Stomach (tissue), 4 donors: ENCODE measurements at regions not wholly inside any gene's neighbourhood (a gene's known extent, or its start where the extent isn't known, plus 50 kb on each side); places are given as distances from the start of the nearest gene placed in this dataset.

Experiments used
- CTCF ChIP-seq, 7 experiments: fragments of 450-650 bp in 4 of 7; fragments of 200-600 bp in 3 of 7; sonication (generic) in 3 of 7; IDR thresholded peaks; one replicate each; pipeline ENCODE4 v1.5.1; 2016 to 2019; ENCODE audit warnings: antibody characterized with exemption in 7 of 7, control low read depth in 2 of 7, mild to moderate bottlenecking in 1 of 7
- EP300 ChIP-seq: sonication (generic); formaldehyde crosslinking; IDR thresholded peaks from one replicate; pipeline ENCODE4 v1.6.1; 2017; ENCODE audit warnings: antibody characterized with exemption
- POLR2A ChIP-seq, 4 donors: fragments of 450-650 bp; IDR thresholded peaks; one replicate each; pipeline ENCODE4 v1.6.1; 2016; ENCODE audit warnings: antibody characterized with exemption in 4 of 4, control low read depth in 2 of 4, mild to moderate bottlenecking in 1 of 4, moderate library complexity in 1 of 4
- POLR2AphosphoS5 ChIP-seq, 3 donors: sonication (generic); formaldehyde crosslinking; IDR thresholded peaks; one replicate each; pipeline ENCODE4 v1.6.1; 2016; ENCODE audit warnings: antibody characterized with exemption in 3 of 3

DNA sequence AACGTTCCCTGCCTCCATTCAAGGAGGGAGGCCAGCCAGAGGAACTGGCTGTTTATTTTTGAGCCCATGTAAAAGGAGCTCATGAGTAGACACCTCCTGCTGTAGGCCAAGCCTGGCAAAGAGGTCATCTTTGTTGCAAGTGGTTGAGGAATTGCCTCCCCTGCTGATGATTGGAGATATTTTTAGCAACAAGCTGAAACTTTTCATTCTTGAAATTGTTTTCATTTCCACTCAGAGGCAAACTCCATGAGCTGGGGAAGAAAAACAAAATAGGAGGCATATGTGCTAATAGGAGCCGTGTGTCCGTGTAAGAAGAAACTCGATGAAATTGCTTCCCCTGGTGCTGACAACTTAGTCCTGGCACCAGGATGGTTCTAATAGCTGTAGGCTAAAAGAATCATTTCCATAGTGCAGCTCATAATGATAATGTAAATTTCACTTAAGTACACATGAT, 440.1 kb upstream of the FAR2 start:
- TF ChIP-seq CTCF (IDR thresholded peaks at IDR 0.05) (no peak), EP300 (no peak), POLR2A (IDR thresholded peaks at IDR 0.05) (no peak), POLR2AphosphoS5 (IDR thresholded peaks at IDR 0.05) (no peak)
